D721Med (cell line): ENCODE measurements at regions not wholly inside any gene's neighbourhood (a gene's known extent, or its start where the extent isn't known, plus 50 kb on each side); places are given as distances from the start of the nearest gene placed in this dataset.

Source experiments
- DNase-seq: peaks from one replicate; pipeline ENCODE4 v3.0.0; 2011; ENCODE audit warnings: low spot score; ENCODE audit not compliant: insufficient read length
- FAIRE-seq: peaks from 2 replicates; lab custom pipeline; 2011; peaks lifted over from hg19 to GRCh38; lab: Jason Lieb, UNC
- TF ChIP-seq, protein P1 (sequence below): IDR thresholded peaks from 2 replicates; pipeline ENCODE4 v1.5.1; 2012; ENCODE audit warnings: mild to moderate bottlenecking, control low read depth; ENCODE audit not compliant: insufficient read depth; ENCODE audit errors: missing control alignments

- TF ChIP-seq, protein P1, sequence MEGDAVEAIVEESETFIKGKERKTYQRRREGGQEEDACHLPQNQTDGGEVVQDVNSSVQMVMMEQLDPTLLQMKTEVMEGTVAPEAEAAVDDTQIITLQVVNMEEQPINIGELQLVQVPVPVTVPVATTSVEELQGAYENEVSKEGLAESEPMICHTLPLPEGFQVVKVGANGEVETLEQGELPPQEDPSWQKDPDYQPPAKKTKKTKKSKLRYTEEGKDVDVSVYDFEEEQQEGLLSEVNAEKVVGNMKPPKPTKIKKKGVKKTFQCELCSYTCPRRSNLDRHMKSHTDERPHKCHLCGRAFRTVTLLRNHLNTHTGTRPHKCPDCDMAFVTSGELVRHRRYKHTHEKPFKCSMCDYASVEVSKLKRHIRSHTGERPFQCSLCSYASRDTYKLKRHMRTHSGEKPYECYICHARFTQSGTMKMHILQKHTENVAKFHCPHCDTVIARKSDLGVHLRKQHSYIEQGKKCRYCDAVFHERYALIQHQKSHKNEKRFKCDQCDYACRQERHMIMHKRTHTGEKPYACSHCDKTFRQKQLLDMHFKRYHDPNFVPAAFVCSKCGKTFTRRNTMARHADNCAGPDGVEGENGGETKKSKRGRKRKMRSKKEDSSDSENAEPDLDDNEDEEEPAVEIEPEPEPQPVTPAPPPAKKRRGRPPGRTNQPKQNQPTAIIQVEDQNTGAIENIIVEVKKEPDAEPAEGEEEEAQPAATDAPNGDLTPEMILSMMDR: no peak
- DNase-seq (no peak), FAIRE-seq (no peak)
Measured at GRCh38 chr2:16063955-16064633, 123.7 kb downstream of the MYCN start.

- DNase-seq (no peak), FAIRE-seq (no peak)
- TF ChIP-seq, protein P1: no peak
Measured at GRCh38 chr2:16063251-16063850, 123.0 kb downstream of the MYCN start.

DNA sequence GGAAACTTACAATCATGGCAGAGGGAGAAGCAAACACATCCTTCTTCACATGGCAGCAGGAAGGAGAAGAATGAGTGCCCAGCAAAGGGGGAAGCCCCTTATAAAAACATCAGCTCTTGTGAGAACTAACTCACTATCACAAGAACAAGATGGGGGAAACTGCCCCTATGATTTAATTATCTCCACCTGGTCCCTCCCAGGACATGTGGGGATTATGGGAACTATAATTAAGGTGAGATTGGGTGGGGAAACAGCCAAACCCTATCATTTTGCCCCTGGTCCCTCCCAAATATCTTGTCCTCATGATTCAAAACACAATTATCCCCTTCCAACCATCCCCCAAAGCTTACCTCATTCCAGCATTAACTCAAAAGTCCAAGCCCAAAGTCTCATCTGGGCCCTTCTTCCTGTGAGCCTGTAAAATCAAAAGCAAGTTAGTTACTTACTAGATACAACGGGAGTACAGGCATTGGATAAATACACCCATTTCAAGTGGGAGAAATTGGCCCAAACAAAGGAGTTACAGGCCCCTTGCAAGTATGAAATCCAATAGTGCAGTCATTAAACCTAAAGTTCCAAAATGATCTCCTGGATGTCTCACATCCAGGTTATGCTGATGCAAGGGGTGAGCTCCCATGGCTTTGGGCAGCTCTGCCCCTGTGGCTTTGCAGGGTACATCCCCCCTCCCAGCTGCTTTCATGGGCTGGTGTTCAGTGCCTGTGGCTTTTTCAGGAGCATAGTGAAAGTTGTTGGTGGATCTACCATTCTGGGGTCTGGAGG lies 122.3 kb downstream of the MYCN start:
- TF ChIP-seq, protein P1: no peak
- no peak for FAIRE-seq

GRCh38 chr2:16061441-16062217 lies 121.3 kb downstream of the MYCN start:
- TF ChIP-seq, protein P1: no peak
- no peak for DNase-seq
- no peak for FAIRE-seq

More for the DNA sequence above, 122.3 kb downstream of the MYCN start:
- no peak for DNase-seq

DNA sequence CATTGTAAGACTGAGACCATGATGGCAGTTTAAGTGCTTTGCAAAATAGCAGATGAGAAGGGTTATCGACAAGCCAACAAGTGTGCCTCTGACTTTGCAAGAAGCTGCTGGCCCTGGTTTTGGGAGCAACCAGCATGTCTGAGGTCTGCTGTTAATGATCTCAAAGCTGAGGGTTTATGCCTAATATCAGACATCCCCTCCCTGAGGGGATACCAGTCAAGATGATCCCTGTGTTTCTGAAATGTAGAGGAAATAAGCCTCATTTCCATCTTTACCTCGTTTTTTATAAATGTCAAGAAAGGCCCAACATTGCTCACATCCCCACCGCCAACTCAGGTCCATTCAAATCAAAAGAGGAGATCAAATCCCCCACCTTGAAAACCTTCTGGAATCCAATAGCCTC lies 120.6 kb downstream of the MYCN start:
- FAIRE-seq: no peak

More for the DNA sequence above, 120.6 kb downstream of the MYCN start:
- no peak for DNase-seq
- TF ChIP-seq, protein P1: no peak
